RKO (cell line): ENCODE measurements at regions not wholly inside any gene's neighbourhood (a gene's known extent, or its start where the extent isn't known, plus 50 kb on each side); places are given as distances from the start of the nearest gene placed in this dataset.
"Not testable (repeated sequence)": the region's sequence is repeated elsewhere in the genome, so short reads cannot be mapped to it uniquely, and the experiment has no call there.

Experiments used
- DNase-seq: peaks from one replicate; pipeline ENCODE4 v3.0.0-alpha.2; 2016; ENCODE audit warnings: low spot score

DNA sequence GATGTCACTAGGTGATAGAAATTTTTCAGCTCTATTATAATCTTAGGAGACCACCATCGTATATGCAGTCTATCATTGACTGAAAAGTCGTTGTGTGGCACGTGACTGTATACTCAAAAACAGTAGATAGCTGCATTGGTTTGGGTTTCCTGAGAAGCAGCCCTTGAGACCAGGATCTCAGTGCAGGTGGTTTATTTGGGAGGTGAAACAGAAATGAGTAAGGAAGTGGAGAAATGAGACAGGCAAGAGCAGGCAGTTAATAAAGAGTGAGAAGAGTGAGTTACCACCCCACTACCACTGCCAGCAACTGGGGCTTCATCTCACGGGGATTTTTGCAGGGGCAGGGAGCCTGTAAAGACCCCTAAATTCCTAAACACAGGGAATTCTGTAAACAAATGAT, 221.0 kb downstream of the SHQ1 start:
- DNase-seq = no peak

DNA sequence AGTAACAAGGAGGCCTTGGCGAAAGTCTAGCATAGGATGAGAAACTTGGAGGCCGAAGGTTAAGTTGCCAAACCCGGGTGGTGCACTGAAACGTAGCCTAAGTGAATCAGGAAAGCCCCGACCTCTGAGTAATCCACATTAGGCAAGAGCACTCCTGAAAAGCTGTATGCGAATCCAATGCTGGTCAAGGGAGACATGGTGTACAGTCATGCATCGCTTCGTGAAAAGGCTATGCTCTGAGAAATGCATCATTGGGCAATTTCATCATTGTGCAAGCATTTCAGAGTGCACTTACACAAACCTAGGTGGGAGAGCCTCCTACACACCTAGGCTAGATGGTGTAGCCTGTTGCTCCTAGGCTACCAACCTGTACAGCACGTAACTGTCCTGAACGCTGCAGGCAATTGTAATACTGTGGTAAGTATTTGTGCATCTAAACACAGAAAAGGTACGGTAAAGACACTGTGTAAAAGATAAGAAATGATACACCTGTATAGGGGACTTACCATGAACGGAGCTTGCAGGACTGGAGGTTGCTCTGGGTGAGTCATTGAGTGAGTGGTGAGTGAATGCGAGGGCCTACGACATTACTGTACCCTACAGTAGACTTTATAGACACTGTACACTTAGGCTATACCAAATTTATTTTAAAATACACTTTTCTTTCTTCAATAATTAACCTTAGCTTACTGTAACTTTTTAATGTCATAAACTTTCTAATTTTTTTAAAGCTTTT, 222.5 kb downstream of the SHQ1 start:
- no peak for DNase-seq

- DNase-seq = no peak
These were observed 223.6 kb downstream of the SHQ1 start for GRCh38 chr3:72624656-72625055.

GRCh38 chr3:72618739-72619138, 229.5 kb downstream of the SHQ1 start:
- no peak for DNase-seq

GRCh38 chr3:72617424-72618024, 230.7 kb downstream of the SHQ1 start:
- DNase-seq = no peak

DNA sequence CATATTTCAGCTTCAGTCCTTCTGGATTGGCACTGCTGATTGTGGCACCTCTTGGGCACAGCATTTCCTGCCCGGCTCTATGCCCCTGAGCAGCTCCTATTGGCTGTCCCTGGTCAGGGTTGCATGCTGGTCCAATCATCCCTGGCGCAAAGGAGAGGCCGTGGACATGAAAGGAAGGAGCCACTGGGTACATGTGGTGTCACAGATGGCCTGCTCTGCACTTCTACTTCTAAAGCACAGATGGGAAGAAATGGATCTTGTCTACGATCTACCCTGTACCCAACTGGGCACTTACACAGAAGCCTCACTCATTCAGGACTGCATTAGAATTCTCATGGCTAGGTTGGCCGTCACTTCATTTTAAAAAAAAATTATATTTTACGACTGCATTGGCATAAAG, 232.5 kb downstream of the SHQ1 start:
- no peak for DNase-seq

DNA sequence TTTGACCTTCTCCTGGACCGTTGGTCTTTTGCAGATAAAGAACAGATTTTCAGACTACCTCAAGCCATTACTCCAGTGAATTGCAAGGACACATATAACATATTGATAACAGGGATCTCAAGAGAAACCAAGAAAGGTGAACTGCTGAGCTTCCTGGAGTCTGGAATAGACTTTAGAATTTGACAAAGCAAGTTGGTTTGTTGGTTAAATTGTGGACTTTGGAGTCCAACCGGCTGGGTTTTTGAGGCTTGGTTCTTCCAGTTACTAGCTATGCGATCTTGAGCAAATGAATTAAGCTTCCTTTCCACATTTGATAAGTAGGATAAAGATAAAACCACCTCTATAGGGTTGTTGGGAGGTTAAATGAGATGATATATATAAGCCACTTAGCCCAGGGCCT, 233.1 kb downstream of the SHQ1 start:
- DNase-seq = no peak

DNA sequence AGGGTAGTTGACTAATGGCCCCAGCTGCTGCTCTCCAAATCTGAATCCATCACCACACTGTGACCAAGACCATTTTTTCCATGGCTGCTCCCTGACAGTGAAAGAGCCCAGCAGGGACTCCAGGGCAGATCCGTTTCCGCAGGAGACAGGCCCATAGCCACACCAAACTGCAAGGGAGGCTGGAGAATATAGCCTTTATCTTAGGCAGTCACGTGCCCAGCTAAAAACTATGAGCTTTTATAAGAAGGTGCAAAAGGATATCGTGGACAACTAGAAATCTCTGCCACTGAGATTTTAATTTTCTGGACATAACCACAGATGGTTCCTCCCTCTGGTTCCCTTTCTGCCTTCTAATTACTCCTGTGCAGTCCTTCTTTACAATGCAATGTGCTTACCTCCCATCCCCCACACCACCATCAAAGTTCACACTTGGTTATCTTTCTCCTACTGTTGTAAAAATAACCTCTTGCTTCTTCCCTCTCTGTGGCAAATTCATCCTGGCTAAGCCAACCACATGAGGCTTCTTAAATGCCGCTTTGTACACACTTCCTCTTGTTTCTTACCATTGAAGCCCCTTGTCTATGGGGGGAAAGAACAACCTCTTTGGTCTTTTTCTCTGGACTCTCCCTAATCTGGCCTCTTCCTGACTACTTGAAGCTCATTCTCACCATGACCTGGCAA, 233.7 kb downstream of the SHQ1 start:
- no peak for DNase-seq

GRCh38 chr3:72613871-72614270, 234.4 kb downstream of the SHQ1 start:
- peak; percentile 25 for DNase-seq

- not testable (repeated sequence) for DNase-seq
These were observed 239.1 kb downstream of the SHQ1 start for GRCh38 chr3:72609114-72609513.

DNA sequence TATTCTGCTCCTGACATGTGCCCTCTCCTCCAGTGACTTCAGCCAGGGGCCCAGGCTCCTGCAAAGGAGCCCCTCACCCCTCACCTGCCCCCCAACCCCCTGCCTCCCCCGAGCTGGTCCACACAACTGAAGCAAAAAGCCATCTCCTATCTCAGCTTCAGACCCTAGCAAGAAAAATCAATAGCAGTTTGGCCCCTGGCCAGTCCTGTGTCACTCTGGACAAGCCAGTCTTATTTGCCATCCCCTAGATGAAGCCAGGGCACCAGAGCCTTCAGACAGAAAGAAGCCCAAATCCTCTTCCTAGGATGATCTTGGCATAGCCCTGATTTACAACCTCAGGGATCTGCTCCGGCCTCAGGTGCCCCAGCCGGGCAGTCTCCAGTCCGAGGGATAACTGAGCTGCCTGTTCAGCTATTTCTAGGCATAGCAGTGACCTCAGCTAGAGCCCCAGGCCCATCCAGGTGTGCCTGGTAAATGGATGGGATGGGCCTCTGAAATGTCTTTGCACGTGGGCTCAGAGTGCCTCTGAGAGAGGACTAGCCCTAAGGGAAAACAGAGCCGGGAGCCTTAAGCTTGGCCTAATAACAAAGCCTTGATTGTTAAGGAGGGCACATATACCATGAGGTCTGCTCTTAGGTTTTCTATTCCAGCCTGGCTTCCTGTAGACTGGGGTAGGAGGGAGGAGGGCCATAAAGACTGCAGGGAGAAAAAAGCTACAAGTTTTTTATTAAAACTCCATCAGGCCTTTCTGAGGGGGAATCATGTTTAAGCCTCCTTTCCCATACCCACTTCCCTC, 242.0 kb downstream of the SHQ1 start:
- no peak for DNase-seq

- no peak for DNase-seq
These were observed 243.9 kb downstream of the SHQ1 start for GRCh38 chr3:72604328-72604727.

DNA sequence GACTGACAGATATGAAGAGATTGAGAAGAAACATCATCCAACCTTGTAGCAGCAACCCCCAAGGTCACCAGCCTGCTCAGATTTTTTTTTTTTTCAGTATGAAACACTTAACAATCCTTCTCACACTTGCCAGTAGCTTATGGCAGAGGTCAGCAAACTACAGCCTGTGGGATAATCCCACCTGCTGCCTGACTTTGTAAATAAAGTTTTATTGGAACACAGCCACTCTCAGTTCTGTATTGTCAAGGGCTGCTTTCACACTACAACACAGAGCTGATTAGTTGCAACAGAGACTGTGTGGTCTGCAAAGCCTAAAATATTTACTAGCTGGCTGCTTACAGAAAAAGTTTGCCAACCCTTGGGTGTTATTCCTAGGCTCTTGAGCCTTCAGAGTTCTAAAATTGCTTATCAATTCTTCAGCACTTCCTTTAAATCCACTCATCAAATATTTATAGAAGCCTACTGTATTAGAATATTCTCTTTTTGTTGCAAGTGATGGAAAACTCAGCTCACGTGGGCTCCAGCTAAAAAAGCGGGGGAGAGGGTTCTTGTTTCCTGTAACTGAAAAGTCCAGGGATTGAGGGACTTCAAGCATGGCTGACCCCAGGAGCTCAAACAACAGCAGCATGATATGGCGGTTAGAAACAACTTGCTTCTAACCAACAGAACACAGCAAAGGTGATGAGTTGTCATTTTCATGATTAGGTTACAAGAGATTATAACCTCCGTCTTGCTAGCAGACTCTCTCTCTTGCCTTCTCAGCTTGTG, 246.1 kb downstream of the SHQ1 start:
- no peak for DNase-seq

DNA sequence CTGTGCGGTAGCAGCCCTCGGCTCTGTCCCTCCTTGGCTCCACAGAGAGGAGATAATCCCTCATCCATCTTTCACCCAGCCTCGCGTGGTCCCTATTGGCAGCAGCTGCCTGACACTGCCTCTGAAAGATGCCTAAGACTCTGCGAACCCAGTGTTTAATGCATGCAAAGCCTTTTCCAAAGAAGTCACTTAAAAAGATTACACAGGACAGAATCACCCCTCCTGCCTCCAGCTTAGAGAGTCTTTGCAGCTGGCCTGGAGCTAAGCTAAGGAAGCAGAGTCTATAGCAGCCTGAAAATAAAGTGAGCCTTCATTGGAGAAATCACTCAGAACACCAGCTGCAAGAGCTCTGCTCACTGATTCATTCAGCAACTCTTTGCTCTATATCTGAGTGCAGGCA, 247.2 kb downstream of the SHQ1 start:
- no peak for DNase-seq

DNA sequence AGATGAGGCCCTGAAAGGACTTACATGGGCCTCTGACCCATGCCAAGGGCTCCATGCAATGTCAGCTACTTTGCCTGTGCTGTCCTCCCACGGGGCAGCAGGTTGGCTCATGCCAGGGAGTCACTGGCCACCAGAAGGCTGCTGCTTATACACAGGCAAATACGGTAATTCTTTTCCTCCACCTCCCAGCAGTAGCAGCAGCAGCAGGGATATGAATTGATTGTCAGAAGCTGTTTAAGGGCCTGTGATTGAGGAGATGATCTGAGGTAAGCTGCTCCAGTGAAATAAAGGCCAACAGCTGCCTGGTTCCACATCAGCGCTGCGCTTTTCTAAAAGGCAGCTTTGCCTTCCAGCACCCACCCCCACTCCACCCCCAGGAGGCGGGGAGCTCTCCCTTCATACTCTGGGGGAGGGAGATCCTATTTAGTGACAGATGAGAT, 250.5 kb downstream of the SHQ1 start:
- DNase-seq = peak; percentile 14

- no peak for DNase-seq
These were observed 251.2 kb downstream of the SHQ1 start for GRCh38 chr3:72597043-72597442.

DNA sequence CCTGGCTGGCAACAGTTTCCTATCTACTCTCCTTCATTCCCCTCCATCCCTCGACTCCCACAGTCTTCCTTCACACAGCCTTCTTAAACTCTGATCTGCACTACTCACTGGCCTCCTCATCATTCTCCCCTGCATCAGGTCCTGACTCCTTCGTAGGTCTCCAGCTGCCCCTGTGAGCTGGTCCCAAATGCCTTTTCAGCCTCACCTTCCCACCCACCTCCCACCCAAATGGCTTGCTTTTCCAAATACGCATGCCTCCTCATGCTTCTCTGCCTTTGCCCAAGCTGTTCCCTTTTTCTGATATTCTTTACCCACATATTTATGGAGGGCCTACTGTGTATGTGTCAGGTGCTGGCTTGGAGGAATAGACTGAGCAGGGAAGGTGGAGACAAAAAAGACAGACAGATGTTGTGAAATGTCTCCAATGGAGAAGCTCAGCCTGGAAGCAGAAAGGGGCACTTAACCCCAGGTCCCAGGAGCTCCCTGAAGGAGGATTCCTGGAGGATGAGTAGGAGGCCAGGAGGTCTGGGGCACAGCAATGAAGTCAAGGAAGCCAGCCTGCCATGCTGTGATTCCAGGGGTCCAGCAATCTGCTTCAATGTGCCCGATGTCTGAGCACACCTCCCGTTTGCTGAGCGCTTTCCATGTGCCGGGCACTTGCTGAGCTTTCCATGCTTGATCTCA, 252.2 kb downstream of the SHQ1 start:
- no peak for DNase-seq

- no peak for DNase-seq
These were observed 252.9 kb downstream of the SHQ1 start for GRCh38 chr3:72595376-72595775.

DNA sequence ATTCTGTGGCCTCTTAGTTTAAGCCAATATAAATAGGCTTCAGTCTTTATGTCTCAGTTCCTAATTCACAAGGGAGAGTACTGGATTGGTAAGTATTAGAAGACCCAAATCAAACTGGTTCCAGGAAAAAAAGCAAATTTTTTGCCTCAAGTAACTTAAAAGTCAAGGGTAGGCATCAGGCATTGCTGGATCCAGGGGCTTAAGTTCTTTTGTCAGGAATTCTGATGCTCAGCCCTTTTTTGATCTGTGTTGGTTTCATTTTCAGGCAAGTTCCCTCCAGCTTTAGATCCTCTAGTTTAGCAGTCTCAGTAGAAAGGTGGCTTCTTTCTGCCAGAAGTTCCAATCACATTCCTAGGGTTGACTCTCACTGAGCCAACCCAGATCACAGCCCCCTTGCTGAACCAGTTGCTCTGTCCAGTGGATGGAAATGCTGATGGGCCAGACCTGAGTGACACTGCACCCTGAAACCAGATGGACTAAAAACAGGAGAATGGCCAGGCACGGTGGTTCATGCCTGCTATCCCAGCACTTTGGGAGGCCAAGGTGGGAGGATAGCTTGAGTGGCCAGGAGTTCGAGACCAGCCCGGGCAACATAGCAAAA, 253.5 kb downstream of the SHQ1 start:
- no peak for DNase-seq

DNA sequence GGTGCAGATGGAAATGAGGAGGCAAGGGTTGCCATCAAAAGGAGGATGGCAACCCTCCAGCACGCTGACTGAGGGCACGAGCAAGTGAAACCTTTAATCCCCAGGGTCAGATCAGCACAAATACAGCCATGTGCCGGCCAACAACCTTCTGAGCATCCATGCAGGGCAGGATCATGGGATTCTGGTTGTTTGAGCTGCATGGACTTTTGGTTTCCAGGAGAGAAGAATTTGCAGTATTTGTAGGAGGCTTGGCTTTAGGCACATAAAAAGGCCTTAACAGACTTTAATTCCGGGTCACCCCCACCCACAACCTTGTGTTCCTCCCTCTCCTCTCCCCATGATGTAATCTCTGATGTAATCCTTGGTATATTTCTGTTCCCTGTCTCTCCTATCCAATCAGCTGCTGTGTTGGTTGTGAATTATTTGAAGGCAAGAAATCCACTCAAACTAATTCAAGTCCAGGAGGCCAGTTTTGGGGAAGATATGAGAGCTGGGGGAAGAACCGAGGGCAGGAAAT, 254.3 kb downstream of the SHQ1 start:
- no peak for DNase-seq
